HUES48 (cell line): ENCODE measurements at regions not wholly inside any gene's neighbourhood (a gene's known extent, or its start where the extent isn't known, plus 50 kb on each side); places are given as distances from the start of the nearest gene placed in this dataset.
"Not testable (repeated sequence)": the region's sequence is repeated elsewhere in the genome, so short reads cannot be mapped to it uniquely, and the experiment has no call there.

Experiments
- H3K27ac ChIP-seq: one replicate; pipeline ENCODE4 v1.7.0; 2013; ENCODE audit warnings: low read depth, low read length, inconsistent platforms
- H3K27me3 ChIP-seq: 2 replicates; pipeline ENCODE4 v1.6.1; 2013; ENCODE audit warnings: mild to moderate bottlenecking, low read length; ENCODE audit not compliant: control insufficient read depth, insufficient read depth
- H3K36me3 ChIP-seq: 2 replicates; pipeline ENCODE4 v1.6.1; 2013; ENCODE audit warnings: low read length; ENCODE audit not compliant: control insufficient read depth, insufficient read depth
- H3K4me1 ChIP-seq: 2 replicates; pipeline ENCODE4 v1.6.1; 2013; ENCODE audit warnings: mild to moderate bottlenecking, low read length; ENCODE audit not compliant: control insufficient read depth, insufficient read depth
- H3K4me3 ChIP-seq: 2 replicates; pipeline ENCODE4 v1.5.1; 2013; ENCODE audit warnings: mild to moderate bottlenecking, low read depth, low read length
- H3K9ac ChIP-seq: 2 replicates; pipeline ENCODE4 v1.6.1; 2013; ENCODE audit warnings: mild to moderate bottlenecking, low read depth, low read length, moderate library complexity
- H3K9me3 ChIP-seq: 2 replicates; pipeline ENCODE4 v1.6.1; 2013; ENCODE audit warnings: low read length; ENCODE audit not compliant: control insufficient read depth, insufficient read depth

- H3K4me3 ChIP-seq, H3K9ac ChIP-seq, H3K4me1 ChIP-seq, H3K36me3 ChIP-seq, H3K27ac ChIP-seq, H3K27me3 ChIP-seq: not testable (repeated sequence)
- peaks cover 44% of the 10 kb centered on the region for H3K9me3 ChIP-seq
Observed at GRCh38 chr17:27095821-27096220, 198.1 kb upstream of the WSB1 start.

GRCh38 chr17:27099266-27099665 is 194.6 kb upstream of the WSB1 start:
- H3K27me3 ChIP-seq, H3K36me3 ChIP-seq, H3K4me1 ChIP-seq, H3K4me3 ChIP-seq, H3K9ac ChIP-seq, H3K27ac ChIP-seq: not testable (repeated sequence)
- H3K9me3 ChIP-seq = peaks cover 19% of the 10 kb centered on the region

DNA sequence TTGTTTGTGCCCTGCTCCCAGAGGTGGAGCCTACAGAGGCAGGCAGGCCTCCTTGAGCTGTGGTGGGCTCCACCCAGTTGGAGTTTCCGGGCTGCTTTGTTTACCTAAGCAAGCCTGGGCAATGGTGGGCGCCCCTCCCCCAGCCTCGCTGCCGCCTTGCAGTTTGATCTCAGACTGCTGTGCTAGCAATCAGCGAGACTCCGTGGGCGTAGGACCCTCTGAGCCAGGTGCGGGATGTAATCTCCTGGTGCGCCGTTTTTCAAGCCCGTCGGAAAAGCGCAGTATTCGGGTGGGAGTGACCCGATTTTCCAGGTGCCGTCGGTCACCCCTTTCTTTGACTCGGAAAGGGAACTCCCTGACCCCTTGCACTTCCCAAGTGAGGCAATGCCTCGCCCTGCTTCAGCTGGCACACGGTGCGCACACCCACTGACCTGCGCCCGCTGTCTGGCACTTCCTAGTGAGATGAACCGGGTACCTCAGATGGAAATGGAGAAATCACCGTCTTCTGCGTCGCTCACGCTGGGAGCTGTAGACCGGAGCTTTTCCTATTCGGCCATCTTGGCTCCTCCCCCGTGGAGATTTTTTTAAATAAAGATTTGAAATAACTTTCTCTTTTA is 189.2 kb upstream of the WSB1 start:
- not testable (repeated sequence) for H3K4me3 ChIP-seq, H3K9ac ChIP-seq, H3K27me3 ChIP-seq, H3K27ac ChIP-seq, H3K36me3 ChIP-seq, H3K4me1 ChIP-seq
- peaks cover 44% of the 10 kb centered on the region for H3K9me3 ChIP-seq

DNA sequence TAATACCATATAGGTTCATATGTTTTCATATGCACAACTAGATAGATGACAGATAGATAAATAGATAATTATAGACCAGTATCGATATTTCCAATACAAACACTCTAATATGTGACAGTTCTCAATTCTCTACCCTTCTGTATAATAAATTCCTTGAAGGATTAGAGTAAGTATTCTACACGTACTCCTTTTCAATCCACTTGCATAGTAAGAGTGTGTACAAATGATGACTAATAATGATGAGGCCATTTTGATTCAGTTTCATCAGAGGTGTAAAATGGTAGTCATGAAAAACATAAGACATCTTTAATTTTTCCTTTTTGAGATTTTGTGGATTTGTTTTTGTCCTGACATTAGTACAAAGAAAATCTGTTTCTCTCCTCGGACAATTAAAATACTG is 188.3 kb upstream of the WSB1 start:
- Histone ChIP-seq H3K9me3 (peaks cover 48% of the 10 kb centered on the region), H3K4me3 (no peak overlapping the region), H3K27me3 (no peaks in the 10 kb centered on the region), H3K27ac (no peak overlapping the region), H3K9ac (no peak overlapping the region), H3K4me1 (no peaks in the 10 kb centered on the region), H3K36me3 (no peaks in the 10 kb centered on the region)

DNA sequence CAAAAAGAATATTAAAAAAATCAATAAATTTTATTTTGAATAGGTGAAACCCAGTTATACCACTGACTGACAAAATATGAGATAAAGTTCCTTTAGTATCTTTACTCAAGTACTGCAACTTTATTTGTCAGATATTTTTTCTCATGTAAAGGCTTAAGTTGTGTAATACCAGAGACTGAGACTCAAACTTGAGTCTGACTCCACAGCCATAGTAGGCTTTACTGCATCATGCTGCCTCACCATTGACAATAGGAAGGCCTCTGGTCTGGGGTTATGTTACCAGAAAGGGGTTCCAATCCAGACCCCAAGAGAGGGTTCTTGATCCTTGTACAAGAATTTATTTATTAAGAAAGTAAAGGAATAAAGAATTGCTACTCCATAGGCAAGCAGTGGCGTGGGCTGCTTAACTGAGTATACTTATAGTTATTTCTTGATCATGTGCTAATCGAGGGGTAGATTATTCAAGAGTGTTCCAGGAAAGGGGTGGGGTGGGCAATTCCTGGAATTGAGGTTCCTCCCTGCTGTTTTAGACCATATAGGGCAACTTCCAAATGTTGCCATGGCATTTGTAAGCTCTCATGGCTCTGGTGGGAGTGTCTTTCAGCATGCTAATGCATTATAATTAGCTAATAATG is 187.4 kb upstream of the WSB1 start:
- Histone ChIP-seq H3K27ac (no peak overlapping the region), H3K27me3 (no peaks in the 10 kb centered on the region), H3K4me3 (no peak overlapping the region), H3K9me3 (peaks cover 50% of the 10 kb centered on the region), H3K9ac (no peak overlapping the region), H3K36me3 (no peaks in the 10 kb centered on the region), H3K4me1 (no peaks in the 10 kb centered on the region)

- no peaks in the 10 kb centered on the region for H3K27me3 ChIP-seq
- H3K9me3 ChIP-seq = peaks cover 55% of the 10 kb centered on the region
- no peak overlapping the region for H3K9ac ChIP-seq
- no peak overlapping the region for H3K4me3 ChIP-seq
- no peaks in the 10 kb centered on the region for H3K4me1 ChIP-seq
- no peaks in the 10 kb centered on the region for H3K36me3 ChIP-seq
- no peak overlapping the region for H3K27ac ChIP-seq
Observed at GRCh38 chr17:27106982-27107360, 186.9 kb upstream of the WSB1 start.

DNA sequence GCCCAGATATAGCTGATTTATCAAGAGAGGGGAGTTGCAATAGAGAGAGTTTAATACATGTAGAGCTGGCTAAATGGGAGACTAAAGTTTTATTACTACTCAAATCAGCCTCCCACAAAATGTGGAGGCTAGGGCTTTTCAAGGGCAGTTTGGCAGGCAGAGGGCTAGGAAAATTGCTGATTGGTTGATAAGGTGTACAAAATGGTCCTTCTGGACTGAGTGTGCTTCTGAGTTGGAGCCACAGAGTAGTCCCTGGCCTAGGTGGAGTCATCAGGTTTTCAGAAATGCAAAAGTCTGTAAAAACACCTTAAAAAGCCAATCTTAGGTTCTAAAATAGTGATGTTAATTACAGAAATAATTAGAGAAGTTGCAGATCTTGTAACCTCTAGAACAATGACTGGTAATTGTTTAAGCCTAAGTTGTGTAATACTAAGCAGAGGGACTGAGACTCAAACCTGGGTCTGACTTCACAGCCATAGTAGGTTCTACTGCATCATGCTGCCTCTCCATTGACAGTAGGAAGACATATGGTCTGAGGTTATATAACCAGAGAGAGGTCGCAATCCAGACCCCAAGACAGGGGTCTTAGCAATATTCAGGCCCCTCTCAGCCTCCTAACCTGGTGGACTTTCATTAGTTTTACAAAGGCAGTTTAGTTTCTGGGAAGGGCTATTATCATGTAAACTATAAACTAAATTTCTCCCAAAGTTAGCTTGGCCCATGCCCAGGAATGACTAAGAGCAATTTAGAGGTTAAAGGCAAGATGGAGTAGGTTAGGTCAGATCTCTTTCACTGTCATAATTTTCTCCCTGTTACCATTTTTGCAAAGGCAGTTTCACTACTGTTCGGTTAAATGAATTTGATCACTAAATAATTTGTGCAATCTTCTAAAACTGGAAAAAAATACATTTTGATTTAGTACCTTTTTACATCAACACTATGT is 186.3 kb upstream of the WSB1 start:
- not testable (repeated sequence) for H3K27me3 ChIP-seq, H3K9ac ChIP-seq, H3K4me1 ChIP-seq, H3K4me3 ChIP-seq, H3K36me3 ChIP-seq, H3K27ac ChIP-seq
- peaks cover 60% of the 10 kb centered on the region for H3K9me3 ChIP-seq

- Histone ChIP-seq H3K9ac (no peak overlapping the region), H3K9me3 (peaks cover 75% of the 10 kb centered on the region), H3K4me1 (no peaks in the 10 kb centered on the region), H3K36me3 (no peaks in the 10 kb centered on the region), H3K4me3 (no peak overlapping the region; the same call in 1 of the 2 replicates), H3K27ac (no peak overlapping the region), H3K27me3 (no peaks in the 10 kb centered on the region)
Observed at GRCh38 chr17:27109346-27109745, 184.6 kb upstream of the WSB1 start.

DNA sequence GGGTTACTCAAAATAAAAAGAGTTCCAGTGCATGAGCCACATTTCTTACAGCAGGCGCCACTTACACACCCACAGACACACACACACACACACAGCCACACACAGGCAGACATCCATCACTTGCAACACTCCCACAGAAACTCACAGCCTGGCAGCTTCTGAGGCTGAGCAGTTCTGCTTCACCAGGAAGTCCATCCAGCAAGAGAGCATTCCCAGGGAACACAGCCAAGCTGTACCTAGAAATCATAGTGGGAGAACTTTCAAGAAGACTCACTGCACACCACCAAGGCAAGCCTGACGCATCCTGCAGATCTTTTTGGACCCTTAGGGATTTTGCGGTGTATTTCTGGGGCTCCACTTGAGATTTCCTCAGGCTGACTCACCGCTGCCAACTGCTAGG is 140.9 kb upstream of the WSB1 start:
- no peaks in the 10 kb centered on the region for H3K36me3 ChIP-seq
- no peaks in the 10 kb centered on the region for H3K27me3 ChIP-seq
- H3K9me3 ChIP-seq = peaks cover 97% of the 10 kb centered on the region
- no peak overlapping the region for H3K9ac ChIP-seq
- H3K27ac ChIP-seq = no peak overlapping the region
- H3K4me1 ChIP-seq = no peaks in the 10 kb centered on the region
- H3K4me3 ChIP-seq = no peak overlapping the region

GRCh38 chr17:27155866-27156265 is 138.0 kb upstream of the WSB1 start:
- Histone ChIP-seq H3K36me3 (no peaks in the 10 kb centered on the region), H3K27me3 (no peaks in the 10 kb centered on the region), H3K4me3 (no peak overlapping the region), H3K27ac (no peak overlapping the region), H3K9me3 (peaks cover 97% of the 10 kb centered on the region), H3K9ac (no peak overlapping the region), H3K4me1 (no peaks in the 10 kb centered on the region)

GRCh38 chr17:27157297-27157696 is 136.6 kb upstream of the WSB1 start:
- no peak overlapping the region for H3K9ac ChIP-seq
- H3K27me3 ChIP-seq = no peaks in the 10 kb centered on the region
- H3K27ac ChIP-seq = no peak overlapping the region
- no peaks in the 10 kb centered on the region for H3K4me1 ChIP-seq
- no peaks in the 10 kb centered on the region for H3K36me3 ChIP-seq
- H3K9me3 ChIP-seq = peaks cover 83% of the 10 kb centered on the region
- no peak overlapping the region for H3K4me3 ChIP-seq
